ENCODE measurements at regions not wholly inside any gene's neighbourhood (a gene's known extent, or its start where the extent isn't known, plus 50 kb on each side); places are given as distances from the start of the nearest gene placed in this dataset.

GRCh38 chr12:69129564-69129963 is 109.8 kb upstream of the CPSF6 start:
- Histone ChIP-seq H3K4me1 (ENCODE audit: control insufficient read depth, insufficient read depth, low read length) (no peaks in the 10 kb centered on the region), H3K27ac (ENCODE audit: extremely low read depth, low read depth, low read length) (no peak overlapping the region), H3K9me3 (ENCODE audit: control insufficient read depth, insufficient read depth, low read depth, low read length) (no peaks in the 10 kb centered on the region), H3K4me3 (ENCODE audit: low read depth, low read length) (no peak overlapping the region), H3K36me3 (ENCODE audit: control insufficient read depth in 2 of 2, insufficient read depth in 1 of 2, low read length in 2 of 2) (no peaks in the 10 kb centered on the region)
- ChIA-PET CTCF (interaction anchor here (0.6 to 1.8 kb wide), 3 partner anchors 27 to 228 kb away, joined by 3 to 4 read pairs (median 4); no protein-coding TSS in a partner anchor), POLR2A (no interaction called here)
- TF ChIP-seq ZNF398 (tag by site-specific recombination; IDR thresholded peaks at IDR 0.05) (no peak), ZEB2 (tag by site-specific recombination; IDR thresholded peaks at IDR 0.05) (no peak), ZNF654 (tag by site-specific recombination; IDR thresholded peaks at IDR 0.05; ENCODE audit: low read depth) (no peak), ZBTB26 (tag by site-specific recombination; optimal IDR thresholded peaks at IDR 0.05) (no peak), ZNF596 (tag by site-specific recombination; IDR thresholded peaks at IDR 0.05) (no peak), ZNF521 (tag by site-specific recombination; IDR thresholded peaks at IDR 0.05) (no peak), ZNF184 (tag by site-specific recombination; IDR thresholded peaks at IDR 0.05) (no peak), ZBTB11 (tag by site-specific recombination; conservative IDR thresholded peaks at IDR 0.05; ENCODE audit: low read depth) (no peak), ZNF670 (tag by site-specific recombination; IDR thresholded peaks at IDR 0.05; ENCODE audit: low read depth) (no peak)

GRCh38 chr12:69130064-69130463 is 109.3 kb upstream of the CPSF6 start:
- CTCF ChIA-PET: interaction anchor here (1.0 to 1.8 kb wide), 2 partner anchors 10 to 123 kb away, joined by 4 to 7 read pairs; no protein-coding TSS in a partner anchor
- Histone ChIP-seq H3K27ac (ENCODE audit: extremely low read depth, low read depth, low read length) (no peak overlapping the region), H3K36me3 (ENCODE audit: control insufficient read depth in 2 of 2, insufficient read depth in 1 of 2, low read length in 2 of 2) (no peaks in the 10 kb centered on the region), H3K9me3 (ENCODE audit: control insufficient read depth, insufficient read depth, low read depth, low read length) (no peaks in the 10 kb centered on the region), H3K4me3 (ENCODE audit: low read depth, low read length) (no peak overlapping the region), H3K4me1 (ENCODE audit: control insufficient read depth, insufficient read depth, low read length) (no peaks in the 10 kb centered on the region)
- POLR2A ChIA-PET: no interaction called here
- TF ChIP-seq ZNF26 (tag by site-specific recombination; IDR thresholded peaks at IDR 0.05): no peak
- TF ChIP-seq ZNF645 (tag by site-specific recombination; IDR thresholded peaks at IDR 0.05): no peak
- no peak for TF ChIP-seq ZNF132 (tag by site-specific recombination; IDR thresholded peaks at IDR 0.05; ENCODE audit: borderline replicate concordance)
- TF ChIP-seq ZNF610 (tag by site-specific recombination; IDR thresholded peaks at IDR 0.05; ENCODE audit: borderline replicate concordance): no peak
- TF ChIP-seq MZF1 (tag by site-specific recombination; IDR thresholded peaks at IDR 0.05; ENCODE audit: borderline replicate concordance): no peak
- no peak for TF ChIP-seq PRDM10 (tag by site-specific recombination; IDR thresholded peaks at IDR 0.05)
- TF ChIP-seq ZNF211 (tag by site-specific recombination; IDR thresholded peaks at IDR 0.05; ENCODE audit: low read depth): no peak
- TF ChIP-seq RBAK (tag by site-specific recombination; IDR thresholded peaks at IDR 0.05): no peak
- TF ChIP-seq FEZF1 (tag by site-specific recombination; IDR thresholded peaks at IDR 0.05): no peak
- TF ChIP-seq ZNF639 (tag by site-specific recombination; IDR thresholded peaks at IDR 0.05): no peak

Measured in HEK293 (cell line).